ENCODE measurements at regions not wholly inside any gene's neighbourhood (a gene's known extent, or its start where the extent isn't known, plus 50 kb on each side); places are given as distances from the start of the nearest gene placed in this dataset.
"Not testable (repeated sequence)": the region's sequence is repeated elsewhere in the genome, so short reads cannot be mapped to it uniquely, and the experiment has no call there.

- no peak overlapping the region for H3K4me3 ChIP-seq (ENCODE audit: low read depth, low read length)
- in situ Hi-C loops (cut with HindIII; ENCODE audit: low sequenced_read_pairs), result no loop called here
- DNase-seq (ENCODE audit: low read depth, low spot score), result no peak
- no peak for TF ChIP-seq CTCF (IDR thresholded peaks at IDR 0.05; ENCODE audit: low read depth, low read length)
Measured at GRCh38 chr2:133641497-133641896, 73.2 kb upstream of the NCKAP5 start.

- no peak for DNase-seq (ENCODE audit: low read depth, low spot score)
- in situ Hi-C loops (cut with HindIII; ENCODE audit: low sequenced_read_pairs), result no loop called here
- no peak for TF ChIP-seq CTCF (IDR thresholded peaks at IDR 0.05; ENCODE audit: low read depth, low read length)
- H3K4me3 ChIP-seq (ENCODE audit: low read depth, low read length), result no peak overlapping the region
Measured at GRCh38 chr2:133641942-133642725, 73.9 kb upstream of the NCKAP5 start.

- in situ Hi-C loops (cut with HindIII; ENCODE audit: low sequenced_read_pairs), result no loop called here
- no peak for TF ChIP-seq CTCF (IDR thresholded peaks at IDR 0.05; ENCODE audit: low read depth, low read length)
- H3K4me3 ChIP-seq (ENCODE audit: low read depth, low read length), result no peak overlapping the region
- peak; percentile 42 for DNase-seq (ENCODE audit: low read depth, low spot score)
Measured at GRCh38 chr2:133642791-133643191, 74.5 kb upstream of the NCKAP5 start.

- no peak for TF ChIP-seq CTCF (IDR thresholded peaks at IDR 0.05; ENCODE audit: low read depth, low read length)
- no peak overlapping the region for H3K4me3 ChIP-seq (ENCODE audit: low read depth, low read length)
- no peak for DNase-seq (ENCODE audit: low read depth, low spot score)
- in situ Hi-C loops (cut with HindIII; ENCODE audit: low sequenced_read_pairs), result no loop called here
Measured at GRCh38 chr2:133643863-133644262, 75.6 kb upstream of the NCKAP5 start.

GRCh38 chr2:133644846-133645245 is 76.6 kb upstream of the NCKAP5 start:
- in situ Hi-C loops (cut with HindIII; ENCODE audit: low sequenced_read_pairs), result no loop called here
- no peak overlapping the region for H3K4me3 ChIP-seq (ENCODE audit: low read depth, low read length)
- DNase-seq (ENCODE audit: low read depth, low spot score), result no peak
- no peak for TF ChIP-seq CTCF (IDR thresholded peaks at IDR 0.05; ENCODE audit: low read depth, low read length)

GRCh38 chr2:133647386-133647785 is 79.1 kb upstream of the NCKAP5 start:
- in situ Hi-C loops (cut with HindIII; ENCODE audit: low sequenced_read_pairs); DNase-seq (ENCODE audit: low read depth, low spot score); H3K4me3 ChIP-seq (ENCODE audit: low read depth, low read length): not testable (repeated sequence)

GRCh38 chr2:133651861-133652260 is 83.6 kb upstream of the NCKAP5 start:
- DNase-seq (ENCODE audit: low read depth, low spot score), result no peak
- H3K4me3 ChIP-seq (ENCODE audit: low read depth, low read length), result no peak overlapping the region
- TF ChIP-seq CTCF (IDR thresholded peaks at IDR 0.05; ENCODE audit: low read depth, low read length), result no peak
- in situ Hi-C loops (cut with HindIII; ENCODE audit: low sequenced_read_pairs), result no loop called here

Measured in astrocyte of the spinal cord (primary cell).